AG08395 (cell line): ENCODE measurements at regions not wholly inside any gene's neighbourhood (a gene's known extent, or its start where the extent isn't known, plus 50 kb on each side); places are given as distances from the start of the nearest gene placed in this dataset.

Experiments
- DNase-seq: peaks from one replicate; pipeline ENCODE4 v3.0.0; 2012; ENCODE audit warnings: mixed read lengths, low spot score

DNA sequence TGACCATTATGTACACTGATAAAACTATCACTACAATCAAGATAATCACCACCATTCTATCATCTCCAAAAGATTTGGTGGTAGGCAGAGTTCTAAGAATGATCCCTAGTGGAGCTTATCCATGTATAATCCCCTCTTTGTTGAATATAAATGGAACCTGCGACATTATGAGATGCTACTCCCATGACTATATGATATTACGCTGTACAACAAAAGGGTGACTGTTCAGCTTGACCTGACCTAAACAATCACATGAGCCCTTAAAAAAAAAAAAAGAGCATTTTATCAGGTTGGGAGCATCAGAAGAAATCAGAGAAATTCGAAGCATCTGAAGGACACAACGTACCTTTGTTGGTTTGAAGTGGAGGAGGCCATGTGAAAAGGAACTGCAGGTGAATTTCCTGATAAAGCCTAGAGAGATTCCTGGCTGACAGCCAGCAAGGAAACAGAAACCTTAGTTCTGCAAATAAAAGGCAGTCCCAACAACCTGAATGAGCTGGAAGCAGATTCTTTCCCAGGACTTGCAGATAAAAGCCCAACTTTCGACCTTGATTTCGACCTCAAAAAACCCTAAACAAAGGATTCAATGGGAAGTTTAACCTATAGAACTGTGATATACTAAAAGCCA, 270.7 kb downstream of the ADRA2A start:
- DNase-seq: no peak

DNA sequence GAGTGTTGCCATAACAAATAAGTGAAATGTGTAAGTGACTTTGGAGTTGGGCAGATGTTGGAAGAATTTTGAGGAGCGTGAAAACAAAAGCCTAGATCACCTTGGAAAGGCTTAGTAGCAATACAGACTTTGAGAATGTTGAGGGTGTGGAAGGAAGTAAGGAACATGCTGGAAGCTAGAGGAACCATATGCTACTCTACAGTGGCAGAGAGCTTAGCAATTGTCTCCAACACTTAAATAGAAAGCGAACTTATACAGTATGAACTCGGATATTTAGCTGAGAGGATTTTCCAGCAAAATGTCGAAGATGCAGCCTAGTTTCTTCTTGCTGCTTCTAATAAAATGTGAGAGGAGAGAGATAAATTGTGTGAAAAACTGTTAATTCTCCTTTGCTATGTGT, 271.2 kb downstream of the ADRA2A start:
- DNase-seq: no peak

- no peak for DNase-seq
These were observed 278.0 kb downstream of the ADRA2A start for GRCh38 chr10:111354859-111355258.

- DNase-seq: no peak
These were observed 279.7 kb downstream of the ADRA2A start for GRCh38 chr10:111356571-111356970.

GRCh38 chr10:111357859-111358258, 281.0 kb downstream of the ADRA2A start:
- no peak for DNase-seq

DNA sequence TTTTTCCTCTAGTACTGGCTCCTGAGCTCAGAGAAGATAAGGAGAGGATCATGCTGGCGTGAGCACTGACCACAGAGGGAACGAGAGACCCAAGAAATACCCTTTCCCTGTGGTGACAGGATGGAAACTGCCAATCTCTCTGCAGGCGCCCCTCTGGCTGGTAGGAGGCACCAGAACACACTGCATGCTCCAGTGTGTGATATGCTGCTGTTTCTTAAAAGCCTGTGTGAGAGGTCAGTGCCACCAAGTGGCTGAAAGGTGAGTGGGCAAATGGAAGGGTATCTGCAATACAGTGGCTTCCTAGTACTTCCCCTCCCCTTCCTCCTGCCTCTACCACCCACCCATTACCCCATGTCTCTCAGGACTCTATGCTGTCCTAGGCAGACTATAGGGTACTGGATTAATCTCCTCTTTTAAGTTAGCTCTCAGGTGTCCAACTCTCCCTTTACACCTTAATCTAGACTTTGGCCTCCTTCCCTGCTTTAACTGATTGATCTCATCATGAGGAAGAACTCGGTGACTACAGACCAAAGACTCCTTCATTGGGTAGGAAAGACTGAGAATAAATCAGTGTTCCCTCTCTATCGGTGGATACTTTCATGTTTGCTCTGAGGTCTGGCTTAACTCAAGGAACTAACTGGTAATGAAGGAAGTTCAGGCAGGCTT, 283.6 kb downstream of the ADRA2A start:
- DNase-seq: peak; percentile 57

DNA sequence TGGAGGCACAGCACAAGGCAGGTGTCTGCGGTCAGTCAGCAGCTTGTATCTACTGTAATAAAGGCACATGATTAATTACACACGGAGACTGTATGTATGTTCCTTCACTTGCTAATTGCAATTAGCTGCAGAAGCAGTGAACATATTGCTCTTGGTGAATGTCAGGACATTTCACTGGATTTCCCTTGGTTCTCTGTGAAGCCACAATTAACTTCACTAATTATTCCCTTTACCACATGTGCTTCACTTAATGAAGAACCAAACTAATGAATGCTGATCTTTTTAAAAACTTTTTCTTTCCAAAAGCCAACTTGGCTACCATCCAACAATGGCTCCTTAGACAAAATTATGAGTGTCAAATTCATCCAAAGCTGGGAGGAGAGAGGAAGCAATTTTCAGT, 290.7 kb downstream of the ADRA2A start:
- DNase-seq: no peak

DNA sequence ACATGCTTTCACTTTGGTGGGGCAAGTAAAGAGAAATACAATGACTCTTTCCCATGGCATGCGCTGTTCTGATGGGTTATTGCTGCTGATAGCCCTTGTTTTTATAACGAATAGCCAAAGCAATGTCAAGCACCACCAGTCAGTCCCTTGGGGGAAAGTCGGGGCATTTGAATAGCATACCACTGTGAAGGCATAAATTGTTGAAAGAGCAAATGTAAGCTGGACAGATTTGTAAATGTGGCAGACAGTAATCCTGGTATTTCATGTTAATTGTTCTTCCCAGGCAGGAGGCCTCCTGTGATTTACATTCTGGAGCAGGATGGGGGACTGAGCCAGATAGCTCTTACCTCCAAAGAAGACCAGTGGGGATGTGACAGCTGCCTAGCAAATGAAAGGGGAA, 293.3 kb downstream of the ADRA2A start:
- DNase-seq: peak; percentile 70

DNA sequence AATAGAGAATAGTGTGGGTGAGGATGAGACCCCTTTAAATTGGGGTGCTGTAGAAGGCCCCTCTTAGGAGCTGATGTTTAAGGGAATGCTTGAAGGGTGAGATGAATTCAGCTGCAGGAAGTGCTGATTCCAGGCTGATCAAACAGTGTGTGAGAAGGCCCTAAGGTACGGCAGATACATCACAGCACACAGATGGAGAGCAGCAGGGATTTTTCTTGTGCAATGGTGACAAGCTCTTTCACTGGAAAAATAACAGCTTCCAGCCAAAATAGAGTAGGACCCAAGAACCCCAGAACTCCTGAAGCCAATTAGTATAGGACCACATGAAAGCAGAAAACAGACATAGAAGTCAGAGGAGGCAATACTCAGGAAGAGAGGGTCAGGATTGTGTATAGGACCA, 296.9 kb downstream of the ADRA2A start:
- DNase-seq: no peak

DNA sequence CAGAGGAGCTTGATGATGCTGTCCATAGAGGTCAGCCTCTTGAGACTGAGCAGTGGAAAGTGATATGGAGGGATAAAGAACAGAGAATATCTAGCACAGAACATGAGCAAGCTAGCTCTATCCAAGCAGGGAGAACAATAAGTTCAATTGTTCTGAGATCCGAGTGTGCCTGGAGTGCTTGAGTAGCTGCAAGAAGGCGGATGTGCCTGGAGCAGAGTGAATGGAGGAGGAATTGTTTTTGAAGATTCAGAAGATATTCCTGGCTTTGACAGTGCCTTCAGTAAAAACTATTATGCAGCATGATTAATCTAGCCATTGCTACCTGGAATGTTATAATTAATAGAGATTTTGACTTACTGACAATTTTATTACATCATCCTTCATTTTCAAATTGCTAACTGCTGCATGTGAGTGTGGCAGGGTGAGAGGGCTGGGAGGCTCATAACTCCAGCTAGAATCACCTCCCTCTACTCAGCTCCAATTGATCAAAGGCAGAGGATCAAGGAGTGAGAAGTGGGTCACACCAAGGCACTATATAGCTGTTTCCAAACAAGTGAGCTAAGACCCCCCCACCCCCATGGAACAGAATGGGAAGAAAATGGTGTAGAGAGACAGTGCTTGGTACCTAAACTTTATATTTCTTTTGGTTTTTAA, 302.8 kb downstream of the ADRA2A start:
- no peak for DNase-seq

DNA sequence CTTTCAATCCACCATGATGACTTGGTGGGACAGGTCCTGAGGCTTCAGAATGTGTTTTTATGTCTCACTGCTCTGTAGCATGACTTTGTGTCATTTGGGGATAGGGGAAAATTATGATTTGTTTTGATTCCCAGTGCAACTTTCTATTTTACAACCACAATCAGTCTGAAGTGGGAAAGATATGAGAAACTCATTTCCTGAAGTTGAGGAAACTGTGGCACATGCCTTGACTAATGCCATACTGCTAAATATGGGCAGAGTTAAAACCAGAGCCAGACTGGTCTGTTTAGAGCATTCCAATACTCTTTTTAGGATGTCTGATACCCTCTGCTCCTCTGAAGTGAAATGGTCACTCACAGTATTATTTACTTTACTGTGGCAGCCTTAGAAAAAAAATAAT, 307.7 kb downstream of the ADRA2A start:
- DNase-seq: peak; percentile 50

DNA sequence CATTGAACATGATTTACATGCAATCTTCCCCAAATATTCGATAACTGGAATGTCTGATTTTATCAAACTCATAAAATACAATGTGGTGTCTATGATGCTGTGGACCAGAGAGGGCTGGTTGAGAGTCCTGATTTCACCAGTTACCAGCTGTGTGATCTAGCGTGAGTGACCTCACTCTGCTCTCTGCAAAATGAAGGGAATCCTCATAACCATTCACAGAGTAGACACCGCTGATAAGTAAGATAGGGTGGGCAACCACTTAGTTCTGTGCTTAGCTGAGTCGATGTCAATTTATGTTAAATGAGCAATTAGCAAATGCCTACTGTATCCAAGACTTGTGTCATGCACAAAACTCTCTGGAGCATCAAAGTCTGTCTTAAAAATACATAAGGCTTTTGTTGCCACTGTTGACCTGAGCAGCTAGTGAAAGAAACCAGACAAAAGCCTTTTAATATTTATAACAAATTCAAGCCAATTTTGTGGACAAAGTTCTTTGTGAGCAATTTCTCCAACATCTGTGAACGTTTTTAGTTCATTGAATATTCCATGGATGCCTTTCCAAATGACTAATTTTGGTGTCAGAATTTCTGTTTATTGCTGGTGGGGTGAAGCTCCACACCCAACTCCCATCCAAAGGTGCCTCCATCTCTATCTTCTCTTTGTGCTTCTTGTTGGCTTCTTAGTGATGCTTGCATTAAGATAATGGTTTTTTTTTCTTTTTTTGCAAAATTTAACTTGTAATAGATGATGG, 314.2 kb downstream of the ADRA2A start:
- peak; percentile 52 for DNase-seq

- DNase-seq: peak; percentile 67
These were observed 315.3 kb downstream of the ADRA2A start for GRCh38 chr10:111392159-111392558.

GRCh38 chr10:111392910-111393309, 316.1 kb downstream of the ADRA2A start:
- peak; percentile 48 for DNase-seq

GRCh38 chr10:111410740-111411139, 333.9 kb downstream of the ADRA2A start:
- peak; percentile 60 for DNase-seq

DNA sequence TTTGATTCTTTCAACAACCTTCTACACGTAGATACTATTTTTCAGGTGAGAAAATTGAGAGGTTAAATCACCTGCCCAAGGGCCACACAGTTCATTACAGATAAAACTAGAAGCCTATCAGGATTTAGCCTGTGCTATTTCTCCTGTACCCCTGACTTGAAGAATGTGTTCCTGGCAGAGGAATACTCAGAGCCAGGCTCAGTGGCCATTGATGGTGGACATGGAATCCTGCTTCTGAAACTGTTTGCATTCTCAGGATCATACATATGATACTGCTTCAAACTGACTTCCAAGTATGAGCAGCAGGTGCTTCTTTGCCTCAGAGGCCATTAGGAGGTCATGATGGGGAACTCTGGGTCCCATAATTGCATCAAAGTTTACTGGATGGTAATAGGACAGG, 348.6 kb downstream of the ADRA2A start:
- DNase-seq: no peak

- DNase-seq: peak; percentile 25
These were observed 352.6 kb downstream of the ADRA2A start for GRCh38 chr10:111429288-111430028.

- DNase-seq: no peak
These were observed 353.2 kb downstream of the ADRA2A start for GRCh38 chr10:111430070-111430469.

- DNase-seq: no peak
These were observed 355.8 kb downstream of the ADRA2A start for GRCh38 chr10:111432588-111432987.

GRCh38 chr10:111435871-111436270, 359.0 kb downstream of the ADRA2A start:
- DNase-seq: no peak

DNA sequence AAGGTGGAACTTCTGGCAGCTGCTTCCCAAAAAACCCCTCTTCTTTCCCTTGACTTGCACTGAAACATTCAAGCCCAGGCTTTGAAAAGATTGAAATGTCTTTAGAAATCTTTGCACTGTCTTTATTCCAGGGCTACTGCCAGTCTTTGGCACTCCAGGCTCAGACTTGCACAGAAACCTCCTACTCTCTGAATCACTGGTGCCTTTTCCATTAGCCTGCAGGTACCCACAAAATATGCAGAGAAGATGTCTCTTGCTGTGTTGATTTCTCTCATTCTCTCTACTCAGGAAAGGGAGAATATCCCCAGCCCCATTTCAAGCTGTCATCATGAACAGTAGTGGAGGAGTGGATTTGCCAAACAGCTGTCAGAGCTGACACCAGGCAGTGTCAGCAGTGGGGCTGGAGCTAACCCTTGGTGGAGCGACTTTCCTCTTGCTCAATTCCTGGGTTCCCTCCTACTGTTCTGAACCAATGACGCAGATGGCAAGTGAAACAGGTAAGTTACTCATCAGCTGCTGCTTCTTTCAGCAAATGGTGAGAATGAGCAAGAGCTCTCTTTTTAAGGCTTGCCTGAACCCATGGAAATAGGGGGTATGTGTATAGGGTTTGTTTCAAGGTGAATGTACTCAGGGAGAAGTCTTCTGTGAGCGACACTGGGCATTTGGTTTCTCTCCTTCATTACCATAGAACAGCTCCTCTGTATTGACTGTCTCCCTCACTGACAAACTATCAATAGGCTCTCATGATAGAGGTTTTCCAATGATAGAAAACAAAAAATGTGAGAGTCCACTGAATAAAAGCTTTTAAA, 362.4 kb downstream of the ADRA2A start:
- no peak for DNase-seq
